CD4-positive, CD25-positive, alpha-beta regulatory T cell (primary cell): ENCODE measurements at regions not wholly inside any gene's neighbourhood (a gene's known extent, or its start where the extent isn't known, plus 50 kb on each side); places are given as distances from the start of the nearest gene placed in this dataset.

ENCODE experiments used
- ATAC-seq, 2 donors: fragments of 150-1000 bp; cut with Tn5 transposase; one replicate each; pipeline ENCODE4 v1.10.0; 2021; ENCODE audit warnings: low read depth in 2 of 2, moderate number of reproducible peaks in 2 of 2, moderate library complexity in 1 of 2
- DNase-seq, 3 donors: peaks; one replicate each; pipeline versions ENCODE4 v3.0.0 to v3.0.0-alpha.2; 2012 to 2022; ENCODE audit warnings: mixed read lengths in 1 of 3
- H3K27ac ChIP-seq: one replicate; pipeline ENCODE4 v1.7.0; 2013; ENCODE audit warnings: mild to moderate bottlenecking, low read length; ENCODE audit not compliant: insufficient read depth, poor library complexity, severe bottlenecking
- H3K27me3 ChIP-seq: one replicate; pipeline ENCODE4 v1.7.0; 2013; ENCODE audit warnings: low read length; ENCODE audit not compliant: control insufficient read depth, insufficient read depth
- H3K36me3 ChIP-seq: one replicate; pipeline ENCODE4 v1.7.0; 2013; ENCODE audit warnings: mild to moderate bottlenecking, low read length, moderate library complexity; ENCODE audit not compliant: control insufficient read depth, insufficient read depth
- H3K4me1 ChIP-seq: 2 replicates; pipeline ENCODE4 v1.7.0; 2013; ENCODE audit warnings: mild to moderate bottlenecking, low read length; ENCODE audit not compliant: insufficient read depth, control insufficient read depth, poor library complexity, severe bottlenecking
- H3K4me3 ChIP-seq: one replicate; pipeline ENCODE4 v1.7.0; 2013; ENCODE audit warnings: low read depth, mild to moderate bottlenecking, low read length, moderate library complexity
- H3K9me3 ChIP-seq, 2 experiments: 1 replicate in 1 of 2; 2 replicates in 1 of 2; pipeline ENCODE4 v1.7.0; 2013; ENCODE audit warnings: low read length in 2 of 2, mild to moderate bottlenecking in 1 of 2, moderate library complexity in 1 of 2; ENCODE audit not compliant: control insufficient read depth in 2 of 2
- H3K27ac Mint-ChIP-seq, 3 donors: one replicate each; pipeline ENCODE4 v1.8.0; 2020 to 2022; ENCODE audit warnings: mild to moderate bottlenecking in 3 of 3, mixed read lengths in 3 of 3, moderate library complexity in 2 of 3
- H3K27me3 Mint-ChIP-seq: one replicate; pipeline ENCODE4 v1.8.0; 2022; ENCODE audit warnings: mild to moderate bottlenecking, mixed read lengths
- H3K36me3 Mint-ChIP-seq: one replicate; pipeline ENCODE4 v1.8.0; 2020; ENCODE audit warnings: mixed read lengths
- H3K4me1 Mint-ChIP-seq, 4 donors: one replicate each; pipeline ENCODE4 v1.8.0; 2020 to 2022; ENCODE audit warnings: mixed read lengths in 4 of 4, mild to moderate bottlenecking in 1 of 4
- H3K4me3 Mint-ChIP-seq, 4 donors: one replicate each; pipeline ENCODE4 v1.8.0; 2020 to 2022; ENCODE audit warnings: mild to moderate bottlenecking in 4 of 4, mixed read lengths in 4 of 4, moderate library complexity in 3 of 4
- H3K9me3 Mint-ChIP-seq, 7 donors: one replicate each; pipeline ENCODE4 v1.8.0; 2020 to 2022; ENCODE audit warnings: mixed read lengths in 7 of 7, mild to moderate bottlenecking in 3 of 7, moderate library complexity in 2 of 7

DNA sequence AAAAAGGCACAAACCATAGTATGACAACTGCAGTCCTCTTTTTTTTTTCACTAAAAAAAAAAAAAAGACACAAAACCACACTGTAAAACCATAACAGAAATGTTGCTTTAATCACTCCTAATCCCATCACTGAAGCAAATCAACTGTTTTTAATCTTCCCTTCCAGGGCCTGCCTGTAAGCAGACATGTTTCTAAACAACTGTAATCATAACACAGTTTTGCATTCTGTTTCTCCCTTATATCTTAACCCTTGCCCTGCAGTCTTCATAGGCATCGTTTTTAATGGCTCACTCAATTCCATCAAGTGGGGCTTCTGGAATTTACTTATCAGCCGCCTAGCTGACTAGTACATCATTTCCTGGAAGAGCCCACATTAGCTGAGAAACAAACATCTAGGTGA, 111.0 kb upstream of the SLC25A48 start:
- H3K4me1 Mint-ChIP-seq: no peaks in the 10 kb centered on the region
- ATAC-seq: no peak
- H3K27me3 ChIP-seq: no peaks in the 10 kb centered on the region
- DNase-seq: no peak
- no peaks in the 10 kb centered on the region for H3K9me3 ChIP-seq
- H3K36me3 ChIP-seq: no peaks in the 10 kb centered on the region
- no peak overlapping the region for H3K4me3 Mint-ChIP-seq
- no peak overlapping the region for H3K4me3 ChIP-seq
- H3K27me3 Mint-ChIP-seq: no peaks in the 10 kb centered on the region
- H3K27ac Mint-ChIP-seq: no peak overlapping the region
- no peaks in the 10 kb centered on the region for H3K36me3 Mint-ChIP-seq
- H3K9me3 Mint-ChIP-seq: peaks cover 0 to 1% (median 0%) of the 10 kb centered on the region in 7 donors
- H3K27ac ChIP-seq: no peak overlapping the region
- no peaks in the 10 kb centered on the region for H3K4me1 ChIP-seq

DNA sequence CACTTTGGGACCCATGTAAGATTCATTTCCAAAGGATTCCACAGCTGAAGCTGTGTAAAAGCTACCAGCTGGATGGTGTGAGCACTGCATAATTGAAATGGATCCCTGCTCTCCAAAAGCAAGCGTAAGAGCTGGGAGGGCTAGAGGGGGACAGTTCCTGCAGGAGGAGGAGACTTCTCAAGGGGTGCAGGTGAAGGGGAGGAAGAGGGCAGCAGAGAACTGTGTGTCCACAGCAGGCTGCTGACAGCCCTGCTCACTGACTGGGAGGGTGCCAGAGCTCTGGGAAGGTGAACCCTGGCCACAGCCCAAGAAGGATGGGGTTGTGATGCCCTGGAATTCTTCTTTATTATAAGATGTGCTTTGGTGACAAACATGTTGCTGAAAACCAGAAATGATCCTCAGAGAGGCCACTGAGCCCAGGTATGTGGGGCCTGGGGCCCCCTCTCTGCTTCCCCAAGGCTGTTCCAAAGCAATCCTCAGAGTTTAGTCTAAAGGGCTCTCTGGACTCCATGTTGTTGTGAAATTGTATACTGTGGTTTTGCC, 112.8 kb upstream of the SLC25A48 start:
- ATAC-seq: no peak
- Mint-ChIP-seq H3K4me1 (no peaks in the 10 kb centered on the region), H3K27me3 (no peaks in the 10 kb centered on the region), H3K36me3 (no peaks in the 10 kb centered on the region), H3K9me3 (peaks cover 0 to 1% (median 0%) of the 10 kb centered on the region in 7 donors), H3K4me3 (no peak overlapping the region), H3K27ac (no peak overlapping the region)
- Histone ChIP-seq H3K27ac (no peak overlapping the region), H3K4me3 (no peak overlapping the region), H3K36me3 (no peaks in the 10 kb centered on the region), H3K27me3 (no peaks in the 10 kb centered on the region), H3K4me1 (no peaks in the 10 kb centered on the region), H3K9me3 (no peaks in the 10 kb centered on the region)
- no peak for DNase-seq

DNA sequence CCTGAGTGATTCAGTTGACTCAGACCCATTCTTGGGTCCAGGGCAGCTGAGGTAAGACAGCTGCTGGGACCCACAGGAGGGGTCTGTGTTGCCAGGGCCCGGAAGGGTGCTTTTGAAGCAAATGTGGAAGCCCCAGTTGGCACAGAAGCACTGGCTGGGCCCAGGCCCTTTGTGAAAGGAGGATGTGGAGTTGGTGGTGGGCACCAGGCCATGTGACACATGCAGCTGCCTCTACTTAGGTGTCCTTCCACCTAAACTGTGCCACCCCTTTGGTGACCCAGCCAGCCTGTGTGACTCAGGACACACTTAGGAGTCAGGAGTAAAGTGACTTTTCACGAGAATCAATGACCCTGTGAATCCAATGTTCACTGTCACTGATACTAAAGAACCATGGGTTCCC, 114.3 kb upstream of the SLC25A48 start:
- Histone ChIP-seq H3K4me1 (no peaks in the 10 kb centered on the region), H3K27ac (no peak overlapping the region), H3K4me3 (no peak overlapping the region), H3K36me3 (no peaks in the 10 kb centered on the region), H3K27me3 (no peaks in the 10 kb centered on the region), H3K9me3 (no peaks in the 10 kb centered on the region)
- Mint-ChIP-seq H3K27ac (no peak overlapping the region), H3K4me3 (no peak overlapping the region), H3K9me3 (no peaks in the 10 kb centered on the region), H3K36me3 (no peaks in the 10 kb centered on the region), H3K27me3 (no peaks in the 10 kb centered on the region), H3K4me1 (no peaks in the 10 kb centered on the region)
- no peak for ATAC-seq
- no peak for DNase-seq

- Histone ChIP-seq H3K27me3 (no peaks in the 10 kb centered on the region), H3K36me3 (no peaks in the 10 kb centered on the region), H3K9me3 (no peaks in the 10 kb centered on the region), H3K4me3 (no peak overlapping the region), H3K27ac (no peak overlapping the region), H3K4me1 (no peaks in the 10 kb centered on the region)
- ATAC-seq (no peak), DNase-seq (no peak)
- H3K4me3 Mint-ChIP-seq: no peak overlapping the region
- H3K27ac Mint-ChIP-seq: no peak overlapping the region
- H3K9me3 Mint-ChIP-seq: no peaks in the 10 kb centered on the region
- H3K27me3 Mint-ChIP-seq: no peaks in the 10 kb centered on the region
- H3K36me3 Mint-ChIP-seq: no peaks in the 10 kb centered on the region
- H3K4me1 Mint-ChIP-seq: no peaks in the 10 kb centered on the region
These were observed 114.9 kb upstream of the SLC25A48 start for GRCh38 chr5:135719428-135720063.

- H3K4me3 ChIP-seq: no peak overlapping the region
- H3K27me3 Mint-ChIP-seq: no peaks in the 10 kb centered on the region
- no peak overlapping the region for H3K4me3 Mint-ChIP-seq
- ATAC-seq (no peak), DNase-seq (no peak)
- H3K27me3 ChIP-seq: no peaks in the 10 kb centered on the region
- H3K27ac ChIP-seq: no peak overlapping the region
- H3K9me3 ChIP-seq: no peaks in the 10 kb centered on the region
- H3K9me3 Mint-ChIP-seq: no peaks in the 10 kb centered on the region
- H3K4me1 Mint-ChIP-seq: no peaks in the 10 kb centered on the region
- H3K36me3 Mint-ChIP-seq: no peaks in the 10 kb centered on the region
- no peaks in the 10 kb centered on the region for H3K4me1 ChIP-seq
- no peak overlapping the region for H3K27ac Mint-ChIP-seq
- no peaks in the 10 kb centered on the region for H3K36me3 ChIP-seq
These were observed 115.8 kb upstream of the SLC25A48 start for GRCh38 chr5:135718651-135719050.

GRCh38 chr5:135718151-135718550, 116.3 kb upstream of the SLC25A48 start:
- H3K27ac Mint-ChIP-seq: no peak overlapping the region
- DNase-seq (no peak), ATAC-seq (no peak)
- no peaks in the 10 kb centered on the region for H3K36me3 Mint-ChIP-seq
- H3K36me3 ChIP-seq: no peaks in the 10 kb centered on the region
- H3K4me3 ChIP-seq: no peak overlapping the region
- H3K4me3 Mint-ChIP-seq: no peak overlapping the region
- peaks cover 2% of the 10 kb centered on the region for H3K27me3 Mint-ChIP-seq
- no peak overlapping the region for H3K27ac ChIP-seq
- H3K27me3 ChIP-seq: no peaks in the 10 kb centered on the region
- no peaks in the 10 kb centered on the region for H3K9me3 ChIP-seq
- no peaks in the 10 kb centered on the region for H3K4me1 ChIP-seq
- H3K9me3 Mint-ChIP-seq: no peaks in the 10 kb centered on the region
- no peaks in the 10 kb centered on the region for H3K4me1 Mint-ChIP-seq

GRCh38 chr5:135715267-135716055, 119.0 kb upstream of the SLC25A48 start:
- Mint-ChIP-seq H3K27ac (no peak overlapping the region), H3K4me1 (no peaks in the 10 kb centered on the region), H3K4me3 (no peak overlapping the region), H3K27me3 (peaks cover 15% of the 10 kb centered on the region), H3K36me3 (no peaks in the 10 kb centered on the region), H3K9me3 (no peaks in the 10 kb centered on the region)
- no peak overlapping the region for H3K4me3 ChIP-seq
- no peaks in the 10 kb centered on the region for H3K36me3 ChIP-seq
- no peak overlapping the region for H3K27ac ChIP-seq
- DNase-seq: no peak
- no peak for ATAC-seq
- H3K4me1 ChIP-seq: no peaks in the 10 kb centered on the region
- H3K9me3 ChIP-seq: no peaks in the 10 kb centered on the region
- no peaks in the 10 kb centered on the region for H3K27me3 ChIP-seq
